Coronary artery (tissue), 2 donors: ENCODE measurements at regions not wholly inside any gene's neighbourhood (a gene's known extent, or its start where the extent isn't known, plus 50 kb on each side); places are given as distances from the start of the nearest gene placed in this dataset.

Experiments used
- DNase-seq: peaks from one replicate; pipeline ENCODE4 v3.0.0-alpha.2; 2017; ENCODE audit warnings: low spot score
- H3K27ac ChIP-seq, 2 donors: fragments of 200-600 bp; sonication (generic); one replicate each; pipeline ENCODE4 v1.5.1; 2016 to 2019
- H3K4me3 ChIP-seq: fragments of 200-600 bp; sonication (generic); 2 replicates; pipeline ENCODE4 v1.5.1; 2016; ENCODE audit warnings: mild to moderate bottlenecking, moderate library complexity
- CTCF ChIP-seq: fragments of 200-600 bp; sonication (generic); IDR thresholded peaks from one replicate; pipeline ENCODE4 v1.5.1; 2019; ENCODE audit warnings: antibody characterized with exemption

- no peak overlapping the region for H3K4me3 ChIP-seq
- H3K27ac ChIP-seq, result no peak overlapping the region
- no peak for TF ChIP-seq CTCF
- DNase-seq, result no peak
Measured at GRCh38 chr2:224264259-224264658, 137.6 kb downstream of the FAM124B start.

DNA sequence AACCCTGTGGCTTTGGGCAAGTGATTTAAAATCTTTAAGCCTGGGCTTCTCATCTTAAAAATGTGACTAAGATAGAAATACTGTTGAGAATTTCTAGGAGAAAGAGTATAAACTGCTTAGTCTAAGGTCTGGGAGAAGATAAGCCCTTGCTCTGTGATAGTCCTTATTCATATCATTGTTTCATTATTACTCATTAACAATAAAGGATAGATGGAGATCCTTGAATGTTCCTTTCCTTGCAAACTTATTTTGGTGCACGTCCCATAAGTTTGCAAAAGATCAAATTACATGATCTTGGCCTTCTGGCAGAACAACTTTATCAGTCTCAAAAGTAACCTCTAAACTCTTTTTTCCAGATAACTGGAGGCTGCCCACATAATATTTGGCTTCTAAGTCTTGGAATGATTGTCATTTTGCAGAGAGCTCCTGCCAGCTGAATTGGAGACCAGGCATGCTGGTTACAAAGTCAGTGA lies 138.3 kb downstream of the FAM124B start:
- DNase-seq, result no peak

DNA sequence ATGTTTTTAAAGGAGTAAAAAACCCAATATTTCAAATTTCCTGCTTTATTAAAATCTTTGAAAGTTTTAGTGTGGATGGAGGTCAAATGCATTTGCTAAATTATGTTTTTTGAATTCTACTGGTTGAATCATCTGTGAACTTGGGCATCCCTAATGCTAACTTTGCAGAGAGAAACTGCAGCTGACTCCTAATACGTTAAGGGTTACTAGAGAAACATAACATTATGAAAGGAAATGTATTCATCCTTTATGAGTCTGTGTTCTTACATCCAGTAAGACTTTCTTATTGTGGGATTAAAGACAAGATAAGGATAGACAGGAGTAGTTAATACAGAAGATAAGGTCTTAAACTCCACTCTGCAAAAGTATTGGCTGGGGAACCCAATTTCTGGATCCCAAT lies 140.6 kb downstream of the FAM124B start:
- Histone ChIP-seq H3K27ac (no peak overlapping the region), H3K4me3 (no peak overlapping the region)
- DNase-seq, result no peak
- TF ChIP-seq CTCF, result no peak

More for the DNA sequence above, 138.3 kb downstream of the FAM124B start:
- Histone ChIP-seq H3K27ac (no peak overlapping the region), H3K4me3 (no peak overlapping the region)
- TF ChIP-seq CTCF, result no peak

DNA sequence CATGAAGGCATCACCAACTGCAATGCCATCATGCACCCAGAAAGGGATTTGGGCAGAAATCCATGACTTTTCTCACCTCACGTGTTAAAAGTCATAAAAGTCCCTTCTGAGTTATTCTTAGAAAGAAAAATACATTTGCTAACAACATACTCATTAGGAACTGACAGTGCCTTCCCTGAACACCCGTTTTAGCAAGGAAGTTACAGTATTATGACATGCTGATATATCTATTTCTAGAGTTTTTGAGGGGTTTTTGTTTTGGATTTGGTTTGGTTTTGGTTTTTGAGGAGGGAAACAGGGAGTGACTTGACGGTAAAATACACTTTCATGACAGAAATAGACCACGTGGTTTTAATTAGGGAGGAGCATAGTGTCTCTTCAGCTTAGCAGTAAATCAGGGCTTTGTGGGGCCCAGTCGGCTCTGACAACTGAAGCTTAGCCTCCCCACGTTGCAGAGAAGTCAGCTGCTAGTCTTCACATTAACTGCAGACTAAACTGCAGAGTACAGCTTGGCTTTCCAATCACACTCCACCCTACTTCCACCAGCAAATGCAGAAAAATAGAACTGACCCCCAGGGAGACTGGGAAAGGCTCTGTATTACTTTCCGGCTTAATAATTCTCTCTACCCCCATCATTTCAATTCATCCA lies 141.4 kb downstream of the FAM124B start:
- no peak overlapping the region for H3K4me3 ChIP-seq
- no peak for DNase-seq
- TF ChIP-seq CTCF, result no peak
- H3K27ac ChIP-seq, result no peak overlapping the region

GRCh38 chr2:224259831-224260230 lies 142.1 kb downstream of the FAM124B start:
- H3K27ac ChIP-seq, result no peak overlapping the region
- no peak for DNase-seq
- H3K4me3 ChIP-seq, result no peak overlapping the region
- no peak for TF ChIP-seq CTCF

DNA sequence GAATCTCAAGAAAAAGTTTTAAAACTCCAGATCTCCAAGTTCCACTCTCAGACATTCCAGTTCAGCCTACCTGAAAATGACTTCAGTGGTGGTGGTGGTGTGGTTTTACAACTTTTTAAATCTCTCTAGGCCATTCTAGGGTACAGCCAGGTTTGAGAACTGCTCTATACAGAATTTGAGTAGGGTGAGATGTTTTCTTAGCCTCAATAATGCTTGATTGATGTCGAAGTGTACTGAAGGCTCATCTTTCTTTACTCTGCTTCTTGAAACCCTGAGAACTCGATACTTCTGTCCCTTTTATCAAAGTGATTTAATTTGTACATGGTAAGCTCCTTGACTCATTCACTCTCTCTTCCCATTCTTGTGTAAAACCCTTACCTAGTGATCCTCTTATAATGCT lies 143.8 kb downstream of the FAM124B start:
- no peak overlapping the region for H3K27ac ChIP-seq
- H3K4me3 ChIP-seq, result no peak overlapping the region
- TF ChIP-seq CTCF, result no peak
- DNase-seq, result no peak

DNA sequence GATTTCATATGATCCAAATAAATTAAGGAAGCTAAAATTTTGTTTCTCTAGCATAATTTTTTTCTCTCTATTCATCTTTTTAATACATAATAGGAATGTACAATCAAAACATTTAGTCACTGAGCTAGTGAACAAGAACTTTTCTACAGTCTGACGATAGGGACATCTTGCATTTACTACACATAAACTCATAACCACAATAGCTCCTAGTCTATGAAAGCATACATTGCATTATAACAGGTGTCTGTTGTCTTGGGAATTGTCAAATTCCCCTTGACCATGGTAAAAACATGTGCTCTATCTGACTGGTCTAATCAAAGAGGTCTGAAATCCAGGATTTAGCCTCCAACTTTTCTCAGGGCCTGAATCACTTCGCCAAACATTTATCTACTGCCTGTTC lies 144.8 kb downstream of the FAM124B start:
- Histone ChIP-seq H3K27ac (no peak overlapping the region), H3K4me3 (no peak overlapping the region)
- TF ChIP-seq CTCF, result no peak
- no peak for DNase-seq
